HEK293 (cell line): ENCODE measurements at regions not wholly inside any gene's neighbourhood (a gene's known extent, or its start where the extent isn't known, plus 50 kb on each side); places are given as distances from the start of the nearest gene placed in this dataset.
A peak's percentile ranks its signal among the peaks of the same experiment; 100 is the strongest.

Experiments used
- CTCF ChIA-PET: fragments of 350-600 bp; formaldehyde crosslinking; extraction: SDS; loops from one replicate; lab custom pipeline; 2021; ENCODE audit warnings: antibody characterized with exemption; lab: Yijun Ruan, JAX
- POLR2A ChIA-PET: fragments of 300-600 bp; formaldehyde crosslinking; extraction: SDS; loops from one replicate; lab custom pipeline; 2020; ENCODE audit warnings: antibody characterized with exemption, inconsistent platforms; lab: Yijun Ruan, JAX
- H3K27ac ChIP-seq: fragments of 200-500 bp; sonication (Bioruptor generic); 2 replicates; pipeline ENCODE4 v1.5.1; 2014; ENCODE audit warnings: low read depth, low read length, control low read depth, inconsistent platforms; ENCODE audit errors: extremely low read depth
- H3K36me3 ChIP-seq, 2 experiments: fragments of 200-500 bp in 1 of 2; sonication (Bioruptor generic) in 1 of 2; 1 replicate in 1 of 2; 2 replicates in 1 of 2; pipeline ENCODE4 v1.5.1; 2014 to 2017; ENCODE audit warnings: inconsistent platforms in 2 of 2, low read length in 2 of 2; ENCODE audit not compliant: control insufficient read depth in 2 of 2, insufficient read depth in 1 of 2
- H3K4me1 ChIP-seq: fragments of 200-500 bp; sonication (Bioruptor generic); 2 replicates; pipeline ENCODE4 v1.5.1; 2014; ENCODE audit warnings: mild to moderate bottlenecking, low read length, inconsistent platforms; ENCODE audit not compliant: control insufficient read depth, insufficient read depth
- H3K4me3 ChIP-seq: 2 replicates; pipeline ENCODE4 v1.5.1; 2011; ENCODE audit warnings: low read depth, mild to moderate bottlenecking, control low read depth, low read length, moderate library complexity
- H3K9me3 ChIP-seq: fragments of 200-500 bp; sonication (Bioruptor generic); 2 replicates; pipeline ENCODE4 v1.5.1; 2014; ENCODE audit warnings: low read depth, low read length, inconsistent platforms; ENCODE audit not compliant: control insufficient read depth, insufficient read depth
- KLF7 ChIP-seq: fragments of 450-650 bp; formaldehyde crosslinking; IDR thresholded peaks from 2 replicates; pipeline ENCODE4 v1.5.1; 2016; ENCODE audit warnings: missing biosample characterization, missing genetic modification characterization, borderline replicate concordance
- KLF8 ChIP-seq: fragments of 450-650 bp; formaldehyde crosslinking; IDR thresholded peaks from 2 replicates; pipeline ENCODE4 v1.5.1; 2016; ENCODE audit warnings: missing biosample characterization, missing genetic modification characterization
- SALL2 ChIP-seq: fragments of 450-650 bp; formaldehyde crosslinking; IDR thresholded peaks from 2 replicates; pipeline ENCODE4 v1.5.0; 2017; ENCODE audit warnings: missing biosample characterization, mild to moderate bottlenecking, missing genetic modification characterization, borderline replicate concordance
- ZFHX2 ChIP-seq: fragments of 450-650 bp; formaldehyde crosslinking; conservative IDR thresholded peaks from 2 replicates; pipeline ENCODE4 v1.5.1; 2016; ENCODE audit warnings: missing biosample characterization, missing genetic modification characterization
- ZFP69B ChIP-seq: fragments of 450-650 bp; formaldehyde crosslinking; IDR thresholded peaks from 2 replicates; pipeline ENCODE4 v1.5.1; 2016; ENCODE audit warnings: missing biosample characterization, missing genetic modification characterization
- ZNF184 ChIP-seq: fragments of 450-650 bp; IDR thresholded peaks from 2 replicates; pipeline ENCODE4 v1.5.1; 2018; ENCODE audit warnings: missing biosample characterization, mild to moderate bottlenecking, missing genetic modification characterization
- ZNF214 ChIP-seq: fragments of 450-650 bp; formaldehyde crosslinking; IDR thresholded peaks from 2 replicates; pipeline ENCODE4 v1.5.1; 2017; ENCODE audit warnings: missing biosample characterization, mild to moderate bottlenecking, missing genetic modification characterization, borderline replicate concordance
- ZNF239 ChIP-seq: fragments of 450-650 bp; formaldehyde crosslinking; IDR thresholded peaks from 2 replicates; pipeline ENCODE4 v1.5.1; 2016; ENCODE audit warnings: missing biosample characterization, missing genetic modification characterization
- ZNF335 ChIP-seq: fragments of 450-650 bp; formaldehyde crosslinking; conservative IDR thresholded peaks from 2 replicates; pipeline ENCODE4 v1.5.1; 2016; ENCODE audit warnings: missing biosample characterization, missing genetic modification characterization
- ZNF426 ChIP-seq: fragments of 450-650 bp; formaldehyde crosslinking; IDR thresholded peaks from 2 replicates; pipeline ENCODE4 v1.5.1; 2017; ENCODE audit warnings: missing biosample characterization, missing genetic modification characterization, mild to moderate bottlenecking, inconsistent platforms, moderate library complexity
- ZNF510 ChIP-seq: fragments of 450-650 bp; formaldehyde crosslinking; IDR thresholded peaks from 2 replicates; pipeline ENCODE4 v1.5.1; 2018; ENCODE audit warnings: mild to moderate bottlenecking, missing genetic modification characterization, missing biosample characterization; ENCODE audit not compliant: insufficient replicate concordance
- TF ChIP-seq, protein P1 (sequence below): fragments of 450-650 bp; formaldehyde crosslinking; IDR thresholded peaks from 2 replicates; pipeline ENCODE4 v1.5.1; 2016; ENCODE audit warnings: missing biosample characterization, missing genetic modification characterization
- TF ChIP-seq, protein P2 (sequence below): fragments of 450-650 bp; formaldehyde crosslinking; IDR thresholded peaks from 2 replicates; pipeline ENCODE4 v1.5.1; 2016; ENCODE audit warnings: missing biosample characterization, missing genetic modification characterization
- TF ChIP-seq, protein P3 (sequence below): fragments of 450-650 bp; formaldehyde crosslinking; IDR thresholded peaks from 2 replicates; pipeline ENCODE4 v1.5.1; 2016; ENCODE audit warnings: missing biosample characterization, missing genetic modification characterization, borderline replicate concordance
- TF ChIP-seq, protein P4 (sequence below): fragments of 450-650 bp; formaldehyde crosslinking; IDR thresholded peaks from 2 replicates; pipeline ENCODE4 v1.5.1; 2017; ENCODE audit warnings: missing biosample characterization, missing genetic modification characterization
- TF ChIP-seq, protein P5 (sequence below): fragments of 450-650 bp; formaldehyde crosslinking; IDR thresholded peaks from 2 replicates; pipeline ENCODE4 v1.5.1; 2016; ENCODE audit warnings: missing biosample characterization, missing genetic modification characterization
- TF ChIP-seq, protein P6 (sequence below): fragments of 450-650 bp; formaldehyde crosslinking; IDR thresholded peaks from 2 replicates; pipeline ENCODE4 v1.5.1; 2017; ENCODE audit warnings: missing biosample characterization, missing genetic modification characterization
- TF ChIP-seq, protein P7 (sequence below): fragments of 450-650 bp; formaldehyde crosslinking; IDR thresholded peaks from 2 replicates; pipeline ENCODE4 v1.5.1; 2016; ENCODE audit warnings: missing biosample characterization, missing genetic modification characterization

DNA sequence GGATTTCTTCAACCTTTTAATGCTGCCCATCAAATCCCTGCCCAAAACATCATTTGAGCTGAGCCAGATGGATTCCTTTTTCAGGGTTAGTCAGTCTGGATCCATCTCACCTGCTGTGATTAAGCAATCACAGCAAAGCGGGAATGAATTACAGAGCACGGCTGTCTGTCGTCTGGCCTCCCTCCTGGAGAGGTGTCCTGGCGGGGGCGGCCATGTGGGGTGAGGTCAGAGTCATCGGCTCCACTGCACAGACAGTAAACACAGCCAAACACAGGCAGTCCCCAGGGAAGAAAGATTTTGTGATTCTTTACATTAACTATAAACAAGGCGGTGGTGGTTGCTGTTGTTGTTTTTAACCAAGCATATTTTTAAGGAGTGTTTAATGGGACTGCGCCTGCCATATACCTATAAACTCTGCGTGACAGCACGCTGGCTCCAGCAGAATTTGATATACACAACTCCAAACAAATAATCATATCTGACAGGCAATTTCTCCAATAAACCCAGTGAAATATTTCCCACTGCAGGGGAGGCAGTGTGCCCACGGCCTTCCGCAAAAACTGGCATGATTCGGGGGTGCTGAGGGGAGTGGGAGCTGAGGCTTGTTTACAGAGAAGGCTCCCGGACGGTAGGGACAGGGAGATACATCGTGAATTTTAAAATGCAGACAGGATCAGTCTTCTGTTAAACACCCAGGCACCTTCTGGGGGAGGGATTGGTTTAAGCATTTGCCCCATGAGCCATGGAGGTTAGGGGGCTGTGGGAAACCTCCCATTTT, 232.0 kb upstream of the PMEPA1 start (continued):
- TF ChIP-seq, protein P1, sequence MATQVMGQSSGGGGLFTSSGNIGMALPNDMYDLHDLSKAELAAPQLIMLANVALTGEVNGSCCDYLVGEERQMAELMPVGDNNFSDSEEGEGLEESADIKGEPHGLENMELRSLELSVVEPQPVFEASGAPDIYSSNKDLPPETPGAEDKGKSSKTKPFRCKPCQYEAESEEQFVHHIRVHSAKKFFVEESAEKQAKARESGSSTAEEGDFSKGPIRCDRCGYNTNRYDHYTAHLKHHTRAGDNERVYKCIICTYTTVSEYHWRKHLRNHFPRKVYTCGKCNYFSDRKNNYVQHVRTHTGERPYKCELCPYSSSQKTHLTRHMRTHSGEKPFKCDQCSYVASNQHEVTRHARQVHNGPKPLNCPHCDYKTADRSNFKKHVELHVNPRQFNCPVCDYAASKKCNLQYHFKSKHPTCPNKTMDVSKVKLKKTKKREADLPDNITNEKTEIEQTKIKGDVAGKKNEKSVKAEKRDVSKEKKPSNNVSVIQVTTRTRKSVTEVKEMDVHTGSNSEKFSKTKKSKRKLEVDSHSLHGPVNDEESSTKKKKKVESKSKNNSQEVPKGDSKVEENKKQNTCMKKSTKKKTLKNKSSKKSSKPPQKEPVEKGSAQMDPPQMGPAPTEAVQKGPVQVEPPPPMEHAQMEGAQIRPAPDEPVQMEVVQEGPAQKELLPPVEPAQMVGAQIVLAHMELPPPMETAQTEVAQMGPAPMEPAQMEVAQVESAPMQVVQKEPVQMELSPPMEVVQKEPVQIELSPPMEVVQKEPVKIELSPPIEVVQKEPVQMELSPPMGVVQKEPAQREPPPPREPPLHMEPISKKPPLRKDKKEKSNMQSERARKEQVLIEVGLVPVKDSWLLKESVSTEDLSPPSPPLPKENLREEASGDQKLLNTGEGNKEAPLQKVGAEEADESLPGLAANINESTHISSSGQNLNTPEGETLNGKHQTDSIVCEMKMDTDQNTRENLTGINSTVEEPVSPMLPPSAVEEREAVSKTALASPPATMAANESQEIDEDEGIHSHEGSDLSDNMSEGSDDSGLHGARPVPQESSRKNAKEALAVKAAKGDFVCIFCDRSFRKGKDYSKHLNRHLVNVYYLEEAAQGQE, result no peak
- 0 out of 2 replicates have a peak, but pooled peaks have one; percentile 22 for TF ChIP-seq KLF7 (tag by site-specific recombination)
- TF ChIP-seq, protein P2, sequence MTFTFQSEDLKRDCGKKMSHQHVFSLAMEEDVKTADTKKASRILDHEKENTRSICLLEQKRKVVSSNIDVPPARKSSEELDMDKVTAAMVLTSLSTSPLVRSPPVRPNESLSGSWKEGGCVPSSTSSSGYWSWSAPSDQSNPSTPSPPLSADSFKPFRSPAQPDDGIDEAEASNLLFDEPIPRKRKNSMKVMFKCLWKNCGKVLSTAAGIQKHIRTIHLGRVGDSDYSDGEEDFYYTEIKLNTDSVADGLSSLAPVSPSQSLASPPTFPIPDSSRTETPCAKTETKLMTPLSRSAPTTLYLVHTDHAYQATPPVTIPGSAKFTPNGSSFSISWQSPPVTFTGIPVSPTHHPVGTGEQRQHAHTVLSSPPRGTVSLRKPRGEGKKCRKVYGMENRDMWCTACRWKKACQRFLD (tag by site-specific recombination), result no peak
- no peak for TF ChIP-seq ZNF239 (tag by site-specific recombination)
- TF ChIP-seq, protein P3, sequence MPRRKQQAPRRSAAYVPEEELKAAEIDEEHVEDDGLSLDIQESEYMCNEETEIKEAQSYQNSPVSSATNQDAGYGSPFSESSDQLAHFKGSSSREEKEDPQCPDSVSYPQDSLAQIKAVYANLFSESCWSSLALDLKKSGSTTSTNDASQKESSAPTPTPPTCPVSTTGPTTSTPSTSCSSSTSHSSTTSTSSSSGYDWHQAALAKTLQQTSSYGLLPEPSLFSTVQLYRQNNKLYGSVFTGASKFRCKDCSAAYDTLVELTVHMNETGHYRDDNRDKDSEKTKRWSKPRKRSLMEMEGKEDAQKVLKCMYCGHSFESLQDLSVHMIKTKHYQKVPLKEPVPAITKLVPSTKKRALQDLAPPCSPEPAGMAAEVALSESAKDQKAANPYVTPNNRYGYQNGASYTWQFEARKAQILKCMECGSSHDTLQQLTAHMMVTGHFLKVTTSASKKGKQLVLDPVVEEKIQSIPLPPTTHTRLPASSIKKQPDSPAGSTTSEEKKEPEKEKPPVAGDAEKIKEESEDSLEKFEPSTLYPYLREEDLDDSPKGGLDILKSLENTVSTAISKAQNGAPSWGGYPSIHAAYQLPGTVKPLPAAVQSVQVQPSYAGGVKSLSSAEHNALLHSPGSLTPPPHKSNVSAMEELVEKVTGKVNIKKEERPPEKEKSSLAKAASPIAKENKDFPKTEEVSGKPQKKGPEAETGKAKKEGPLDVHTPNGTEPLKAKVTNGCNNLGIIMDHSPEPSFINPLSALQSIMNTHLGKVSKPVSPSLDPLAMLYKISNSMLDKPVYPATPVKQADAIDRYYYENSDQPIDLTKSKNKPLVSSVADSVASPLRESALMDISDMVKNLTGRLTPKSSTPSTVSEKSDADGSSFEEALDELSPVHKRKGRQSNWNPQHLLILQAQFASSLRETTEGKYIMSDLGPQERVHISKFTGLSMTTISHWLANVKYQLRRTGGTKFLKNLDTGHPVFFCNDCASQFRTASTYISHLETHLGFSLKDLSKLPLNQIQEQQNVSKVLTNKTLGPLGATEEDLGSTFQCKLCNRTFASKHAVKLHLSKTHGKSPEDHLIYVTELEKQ (tag by site-specific recombination), result 0 out of 2 replicates have a peak, but pooled peaks have one; percentile 27
- no peak; the same call in 1 of the 2 replicates for TF ChIP-seq ZFHX2 (tag by site-specific recombination)

DNA sequence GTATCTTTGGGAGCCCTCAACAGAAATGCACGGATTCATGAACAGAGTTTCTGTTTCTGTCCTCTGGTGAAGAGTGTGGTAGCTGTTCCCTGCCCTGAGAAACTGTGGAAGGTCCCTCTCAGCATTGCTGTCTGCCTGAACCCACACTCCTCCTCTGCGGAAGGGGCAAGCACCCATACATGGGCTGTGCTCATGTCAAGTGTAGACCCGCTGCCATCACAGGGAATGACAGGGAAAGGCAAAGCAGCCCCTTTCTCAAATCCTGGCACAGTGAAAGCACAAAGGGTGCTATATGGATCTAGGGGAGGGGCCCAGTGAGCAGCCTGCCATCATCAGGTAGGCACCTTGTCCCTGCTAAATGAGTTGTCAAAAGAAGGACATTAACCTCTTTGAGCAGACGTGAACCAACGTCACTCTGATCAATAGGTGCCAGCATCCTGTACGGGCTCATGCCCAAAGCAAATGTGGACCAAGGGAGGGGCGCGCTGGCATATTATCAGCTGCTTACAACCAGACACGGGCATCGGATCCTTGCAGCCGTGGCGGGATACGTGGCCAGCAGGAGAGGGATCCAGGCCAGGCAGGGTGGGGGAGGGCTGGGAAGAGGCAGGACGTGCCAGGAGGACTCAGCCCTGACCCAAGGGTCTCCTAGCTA, 231.2 kb upstream of the PMEPA1 start:
- CTCF ChIA-PET, result no interaction called here
- no peaks in the 10 kb centered on the region for H3K9me3 ChIP-seq
- no peaks in the 10 kb centered on the region for H3K36me3 ChIP-seq
- no peak overlapping the region for H3K4me3 ChIP-seq
- POLR2A ChIA-PET, result no interaction called here
- H3K4me1 ChIP-seq, result 0 out of 2 replicates have a peak, but pooled peaks cover 2% of the 10 kb centered on the region
- H3K27ac ChIP-seq, result no peak overlapping the region
- TF ChIP-seq ZNF510 (tag by site-specific recombination), result no peak
- TF ChIP-seq KLF8 (tag by site-specific recombination), result no peak
- TF ChIP-seq ZNF426 (tag by site-specific recombination), result no peak
- TF ChIP-seq, protein P4, sequence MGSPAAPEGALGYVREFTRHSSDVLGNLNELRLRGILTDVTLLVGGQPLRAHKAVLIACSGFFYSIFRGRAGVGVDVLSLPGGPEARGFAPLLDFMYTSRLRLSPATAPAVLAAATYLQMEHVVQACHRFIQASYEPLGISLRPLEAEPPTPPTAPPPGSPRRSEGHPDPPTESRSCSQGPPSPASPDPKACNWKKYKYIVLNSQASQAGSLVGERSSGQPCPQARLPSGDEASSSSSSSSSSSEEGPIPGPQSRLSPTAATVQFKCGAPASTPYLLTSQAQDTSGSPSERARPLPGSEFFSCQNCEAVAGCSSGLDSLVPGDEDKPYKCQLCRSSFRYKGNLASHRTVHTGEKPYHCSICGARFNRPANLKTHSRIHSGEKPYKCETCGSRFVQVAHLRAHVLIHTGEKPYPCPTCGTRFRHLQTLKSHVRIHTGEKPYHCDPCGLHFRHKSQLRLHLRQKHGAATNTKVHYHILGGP (tag by site-specific recombination), result no peak
- no peak for TF ChIP-seq SALL2 (tag by site-specific recombination)
- TF ChIP-seq, protein P5, sequence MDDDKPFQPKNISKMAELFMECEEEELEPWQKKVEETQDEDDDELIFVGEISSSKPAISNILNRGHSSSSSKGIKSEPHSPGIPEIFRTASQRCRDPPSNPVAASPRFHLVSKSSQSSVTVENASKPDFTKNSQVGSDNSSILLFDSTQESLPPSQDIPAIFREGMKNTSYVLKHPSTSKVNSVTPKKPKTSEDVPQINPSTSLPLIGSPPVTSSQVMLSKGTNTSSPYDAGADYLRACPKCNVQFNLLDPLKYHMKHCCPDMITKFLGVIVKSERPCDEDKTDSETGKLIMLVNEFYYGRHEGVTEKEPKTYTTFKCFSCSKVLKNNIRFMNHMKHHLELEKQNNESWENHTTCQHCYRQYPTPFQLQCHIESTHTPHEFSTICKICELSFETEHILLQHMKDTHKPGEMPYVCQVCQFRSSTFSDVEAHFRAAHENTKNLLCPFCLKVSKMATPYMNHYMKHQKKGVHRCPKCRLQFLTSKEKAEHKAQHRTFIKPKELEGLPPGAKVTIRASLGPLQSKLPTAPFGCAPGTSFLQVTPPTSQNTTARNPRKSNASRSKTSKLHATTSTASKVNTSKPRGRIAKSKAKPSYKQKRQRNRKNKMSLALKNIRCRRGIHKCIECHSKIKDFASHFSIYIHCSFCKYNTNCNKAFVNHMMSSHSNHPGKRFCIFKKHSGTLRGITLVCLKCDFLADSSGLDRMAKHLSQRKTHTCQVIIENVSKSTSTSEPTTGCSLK, result no peak
- no peak for TF ChIP-seq ZNF214 (tag by site-specific recombination)
- TF ChIP-seq, protein P6, sequence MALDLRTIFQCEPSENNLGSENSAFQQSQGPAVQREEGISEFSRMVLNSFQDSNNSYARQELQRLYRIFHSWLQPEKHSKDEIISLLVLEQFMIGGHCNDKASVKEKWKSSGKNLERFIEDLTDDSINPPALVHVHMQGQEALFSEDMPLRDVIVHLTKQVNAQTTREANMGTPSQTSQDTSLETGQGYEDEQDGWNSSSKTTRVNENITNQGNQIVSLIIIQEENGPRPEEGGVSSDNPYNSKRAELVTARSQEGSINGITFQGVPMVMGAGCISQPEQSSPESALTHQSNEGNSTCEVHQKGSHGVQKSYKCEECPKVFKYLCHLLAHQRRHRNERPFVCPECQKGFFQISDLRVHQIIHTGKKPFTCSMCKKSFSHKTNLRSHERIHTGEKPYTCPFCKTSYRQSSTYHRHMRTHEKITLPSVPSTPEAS (tag by site-specific recombination), result no peak
- no peak for TF ChIP-seq ZFP69B (tag by site-specific recombination)
- TF ChIP-seq ZNF335 (tag by site-specific recombination), result no peak
- TF ChIP-seq, protein P7, sequence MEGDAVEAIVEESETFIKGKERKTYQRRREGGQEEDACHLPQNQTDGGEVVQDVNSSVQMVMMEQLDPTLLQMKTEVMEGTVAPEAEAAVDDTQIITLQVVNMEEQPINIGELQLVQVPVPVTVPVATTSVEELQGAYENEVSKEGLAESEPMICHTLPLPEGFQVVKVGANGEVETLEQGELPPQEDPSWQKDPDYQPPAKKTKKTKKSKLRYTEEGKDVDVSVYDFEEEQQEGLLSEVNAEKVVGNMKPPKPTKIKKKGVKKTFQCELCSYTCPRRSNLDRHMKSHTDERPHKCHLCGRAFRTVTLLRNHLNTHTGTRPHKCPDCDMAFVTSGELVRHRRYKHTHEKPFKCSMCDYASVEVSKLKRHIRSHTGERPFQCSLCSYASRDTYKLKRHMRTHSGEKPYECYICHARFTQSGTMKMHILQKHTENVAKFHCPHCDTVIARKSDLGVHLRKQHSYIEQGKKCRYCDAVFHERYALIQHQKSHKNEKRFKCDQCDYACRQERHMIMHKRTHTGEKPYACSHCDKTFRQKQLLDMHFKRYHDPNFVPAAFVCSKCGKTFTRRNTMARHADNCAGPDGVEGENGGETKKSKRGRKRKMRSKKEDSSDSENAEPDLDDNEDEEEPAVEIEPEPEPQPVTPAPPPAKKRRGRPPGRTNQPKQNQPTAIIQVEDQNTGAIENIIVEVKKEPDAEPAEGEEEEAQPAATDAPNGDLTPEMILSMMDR (tag by site-specific recombination), result no peak
- no peak for TF ChIP-seq ZNF184 (tag by site-specific recombination)
